ENCODE measurements at regions not wholly inside any gene's neighbourhood (a gene's known extent, or its start where the extent isn't known, plus 50 kb on each side); places are given as distances from the start of the nearest gene placed in this dataset.

DNA sequence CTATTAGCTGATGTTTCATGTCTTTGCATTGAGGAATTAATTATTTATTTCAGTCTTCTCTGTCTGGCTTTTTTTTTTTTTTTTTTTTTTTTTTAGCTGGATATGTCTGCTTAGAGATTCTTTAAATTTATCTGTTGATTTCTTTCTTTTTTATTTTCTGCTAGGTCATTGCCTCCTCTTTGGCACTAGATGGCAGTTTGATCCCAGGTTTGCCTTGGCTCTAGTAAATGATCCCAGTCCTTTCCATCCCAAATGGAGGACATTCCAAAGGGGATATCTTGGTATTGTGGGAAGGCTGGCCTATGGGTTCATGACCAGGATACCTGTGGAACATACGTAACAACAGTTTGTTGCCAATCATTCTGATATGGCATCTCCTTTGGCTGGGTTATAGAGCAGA lies 339.5 kb upstream of the GCFC2 start:
- Histone ChIP-seq H3K9ac (ENCODE audit: low read length) (no peak overlapping the region), H3K4me3 (ENCODE audit: low read length) (no peak overlapping the region), H2AFZ (ENCODE audit: low read length) (no peak overlapping the region), H3K27me3 (replicated peaks; ENCODE audit: insufficient read depth, low read length) (no peaks in the 10 kb centered on the region), H3K36me3 (replicated peaks; ENCODE audit: insufficient read depth, low read length) (no peaks in the 10 kb centered on the region), H3K9me3 (replicated peaks; ENCODE audit: insufficient read depth, low read length) (no peaks in the 10 kb centered on the region), H3K9me2 (replicated peaks; ENCODE audit: insufficient read depth, low read length) (no peaks in the 10 kb centered on the region), H3K4me2 (ENCODE audit: low read depth, low read length) (no peak overlapping the region), H4K20me1 (ENCODE audit: insufficient read depth, low read length) (no peaks in the 10 kb centered on the region), H3K79me2 (ENCODE audit: low read length) (no peaks in the 10 kb centered on the region), H3K4me1 (ENCODE audit: low read length) (no peaks in the 10 kb centered on the region), H3K27ac (ENCODE audit: low read length) (no peak overlapping the region), H3F3A (ENCODE audit: insufficient read depth, low read length) (no peaks in the 10 kb centered on the region)
- TF ChIP-seq, protein P1, sequence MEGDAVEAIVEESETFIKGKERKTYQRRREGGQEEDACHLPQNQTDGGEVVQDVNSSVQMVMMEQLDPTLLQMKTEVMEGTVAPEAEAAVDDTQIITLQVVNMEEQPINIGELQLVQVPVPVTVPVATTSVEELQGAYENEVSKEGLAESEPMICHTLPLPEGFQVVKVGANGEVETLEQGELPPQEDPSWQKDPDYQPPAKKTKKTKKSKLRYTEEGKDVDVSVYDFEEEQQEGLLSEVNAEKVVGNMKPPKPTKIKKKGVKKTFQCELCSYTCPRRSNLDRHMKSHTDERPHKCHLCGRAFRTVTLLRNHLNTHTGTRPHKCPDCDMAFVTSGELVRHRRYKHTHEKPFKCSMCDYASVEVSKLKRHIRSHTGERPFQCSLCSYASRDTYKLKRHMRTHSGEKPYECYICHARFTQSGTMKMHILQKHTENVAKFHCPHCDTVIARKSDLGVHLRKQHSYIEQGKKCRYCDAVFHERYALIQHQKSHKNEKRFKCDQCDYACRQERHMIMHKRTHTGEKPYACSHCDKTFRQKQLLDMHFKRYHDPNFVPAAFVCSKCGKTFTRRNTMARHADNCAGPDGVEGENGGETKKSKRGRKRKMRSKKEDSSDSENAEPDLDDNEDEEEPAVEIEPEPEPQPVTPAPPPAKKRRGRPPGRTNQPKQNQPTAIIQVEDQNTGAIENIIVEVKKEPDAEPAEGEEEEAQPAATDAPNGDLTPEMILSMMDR (IDR thresholded peaks at IDR 0.05; ENCODE audit: low read length): no peak
- TF ChIP-seq EZH2 (optimal IDR thresholded peaks at IDR 0.05; ENCODE audit: low read depth, low read length) (no peak), EZH2phosphoT487 (IDR thresholded peaks at IDR 0.05; ENCODE audit: low read length) (no peak)
- no peak for DNase-seq

DNA sequence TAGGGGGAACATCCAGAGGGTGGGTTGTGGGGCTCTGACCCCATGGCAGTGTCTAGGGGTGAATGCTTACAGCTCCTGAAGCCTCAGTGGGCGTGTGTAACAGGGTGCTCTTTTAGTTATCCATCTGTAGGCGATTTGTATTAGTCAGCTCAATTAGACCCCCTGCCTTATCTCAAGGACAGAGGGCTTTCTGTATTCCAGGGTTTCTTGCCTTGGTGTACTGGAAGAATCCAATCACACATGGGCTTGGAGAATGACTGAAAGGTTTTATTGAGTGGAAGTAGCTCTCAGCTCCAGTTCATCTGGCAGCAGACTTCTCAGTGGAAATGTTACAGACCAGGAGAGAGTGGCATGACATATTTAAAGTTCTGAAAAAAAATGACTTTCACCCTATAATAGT lies 334.0 kb upstream of the GCFC2 start:
- H3K4me1 ChIP-seq (ENCODE audit: low read length): no peaks in the 10 kb centered on the region
- H3K36me3 ChIP-seq (replicated peaks; ENCODE audit: insufficient read depth, low read length): no peaks in the 10 kb centered on the region
- no peak overlapping the region for H3K27ac ChIP-seq (ENCODE audit: low read length)
- no peak for DNase-seq
- TF ChIP-seq, protein P1 (IDR thresholded peaks at IDR 0.05; ENCODE audit: low read length): no peak
- TF ChIP-seq EZH2 (optimal IDR thresholded peaks at IDR 0.05; ENCODE audit: low read depth, low read length): no peak
- TF ChIP-seq EZH2phosphoT487 (IDR thresholded peaks at IDR 0.05; ENCODE audit: low read length): no peak
- H3K4me3 ChIP-seq (ENCODE audit: low read length): no peak overlapping the region
- H3K9me2 ChIP-seq (replicated peaks; ENCODE audit: insufficient read depth, low read length): no peaks in the 10 kb centered on the region
- no peaks in the 10 kb centered on the region for H4K20me1 ChIP-seq (ENCODE audit: insufficient read depth, low read length)
- no peak overlapping the region for H2AFZ ChIP-seq (ENCODE audit: low read length)
- H3K9ac ChIP-seq (ENCODE audit: low read length): no peak overlapping the region
- no peaks in the 10 kb centered on the region for H3K79me2 ChIP-seq (ENCODE audit: low read length)
- no peaks in the 10 kb centered on the region for H3F3A ChIP-seq (ENCODE audit: insufficient read depth, low read length)
- H3K9me3 ChIP-seq (replicated peaks; ENCODE audit: insufficient read depth, low read length): no peaks in the 10 kb centered on the region
- H3K4me2 ChIP-seq (ENCODE audit: low read depth, low read length): no peak overlapping the region
- H3K27me3 ChIP-seq (replicated peaks; ENCODE audit: insufficient read depth, low read length): no peaks in the 10 kb centered on the region

DNA sequence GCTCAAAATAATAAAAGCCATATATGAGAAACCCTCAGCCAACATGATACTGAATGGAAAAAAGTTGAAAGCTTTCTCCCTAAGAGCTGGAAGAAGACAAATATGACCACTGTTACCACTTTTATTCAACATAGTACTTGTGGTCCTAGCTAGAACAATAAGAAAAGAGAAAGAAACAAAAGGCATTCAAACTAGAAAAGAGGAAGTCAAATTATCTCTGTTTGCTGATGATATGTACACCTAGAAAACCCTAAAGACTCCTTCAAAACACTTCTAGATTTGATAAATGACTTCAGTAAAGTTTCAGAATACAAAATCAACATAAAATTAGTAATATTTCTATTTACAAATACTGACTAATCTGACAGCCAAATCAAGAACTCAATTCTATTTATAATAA lies 328.8 kb upstream of the GCFC2 start:
- H3K27ac ChIP-seq (ENCODE audit: low read length): no peak overlapping the region
- H3F3A ChIP-seq (ENCODE audit: insufficient read depth, low read length): no peaks in the 10 kb centered on the region
- no peaks in the 10 kb centered on the region for H4K20me1 ChIP-seq (ENCODE audit: insufficient read depth, low read length)
- no peaks in the 10 kb centered on the region for H3K27me3 ChIP-seq (replicated peaks; ENCODE audit: insufficient read depth, low read length)
- H3K9me3 ChIP-seq (replicated peaks; ENCODE audit: insufficient read depth, low read length): no peaks in the 10 kb centered on the region
- DNase-seq: no peak
- H3K79me2 ChIP-seq (ENCODE audit: low read length): no peaks in the 10 kb centered on the region
- no peaks in the 10 kb centered on the region for H3K4me1 ChIP-seq (ENCODE audit: low read length)
- H3K36me3 ChIP-seq (replicated peaks; ENCODE audit: insufficient read depth, low read length): no peaks in the 10 kb centered on the region
- no peaks in the 10 kb centered on the region for H3K9me2 ChIP-seq (replicated peaks; ENCODE audit: insufficient read depth, low read length)
- H3K4me3 ChIP-seq (ENCODE audit: low read length): no peak overlapping the region
- H3K9ac ChIP-seq (ENCODE audit: low read length): no peak overlapping the region
- no peak overlapping the region for H3K4me2 ChIP-seq (ENCODE audit: low read depth, low read length)
- H2AFZ ChIP-seq (ENCODE audit: low read length): no peak overlapping the region
- TF ChIP-seq, protein P1 (IDR thresholded peaks at IDR 0.05; ENCODE audit: low read length): no peak
- TF ChIP-seq EZH2 (optimal IDR thresholded peaks at IDR 0.05; ENCODE audit: low read depth, low read length) (no peak), EZH2phosphoT487 (IDR thresholded peaks at IDR 0.05; ENCODE audit: low read length) (no peak)
